Glutamatergic neuron (in vitro differentiated cells): ENCODE measurements at regions not wholly inside any gene's neighbourhood (a gene's known extent, or its start where the extent isn't known, plus 50 kb on each side); places are given as distances from the start of the nearest gene placed in this dataset.

Experiments used
- DNase-seq: peaks from one replicate; pipeline ENCODE4 v3.0.0; 2022
- H3K27ac Mint-ChIP-seq: one replicate; pipeline ENCODE4 v1.8.0; 2020; ENCODE audit warnings: mild to moderate bottlenecking, mixed read lengths, inconsistent platforms; ENCODE audit not compliant: unreplicated experiment
- H3K27me3 Mint-ChIP-seq: one replicate; pipeline ENCODE4 v1.8.0; 2020; ENCODE audit warnings: mild to moderate bottlenecking, moderate library complexity, mixed read lengths, inconsistent platforms; ENCODE audit not compliant: unreplicated experiment
- H3K36me3 Mint-ChIP-seq: one replicate; pipeline ENCODE4 v1.8.0; 2020; ENCODE audit warnings: mild to moderate bottlenecking, mixed read lengths, inconsistent platforms; ENCODE audit not compliant: unreplicated experiment
- H3K4me1 Mint-ChIP-seq: one replicate; pipeline ENCODE4 v1.8.0; 2020; ENCODE audit warnings: mild to moderate bottlenecking, low read depth, mixed read lengths, inconsistent platforms; ENCODE audit not compliant: unreplicated experiment
- H3K4me3 Mint-ChIP-seq: one replicate; pipeline ENCODE4 v1.8.0; 2020; ENCODE audit warnings: mild to moderate bottlenecking, mixed read lengths, inconsistent platforms; ENCODE audit not compliant: unreplicated experiment
- H3K9me3 Mint-ChIP-seq: one replicate; pipeline ENCODE4 v1.8.0; 2020; ENCODE audit warnings: mild to moderate bottlenecking, moderate library complexity, mixed read lengths, inconsistent platforms; ENCODE audit not compliant: unreplicated experiment
- CTCF ChIP-seq: fragments of 200-600 bp; sonication (generic); IDR thresholded peaks from one replicate; pipeline ENCODE4 v1.5.0; 2021; ENCODE audit not compliant: partially characterized antibody, unreplicated experiment

GRCh38 chr22:48885919-48886305 lies 941.8 kb downstream of the BRD1 start:
- Mint-ChIP-seq H3K36me3 (peaks cover 4% of the 10 kb centered on the region), H3K27me3 (peaks cover 2% of the 10 kb centered on the region), H3K27ac (no peak overlapping the region), H3K4me3 (no peak overlapping the region), H3K4me1 (no peaks in the 10 kb centered on the region), H3K9me3 (peaks cover 14% of the 10 kb centered on the region)
- TF ChIP-seq CTCF, result no peak
- DNase-seq, result no peak

GRCh38 chr22:48885271-48885918 lies 942.3 kb downstream of the BRD1 start:
- H3K36me3 Mint-ChIP-seq, result peaks cover 4% of the 10 kb centered on the region
- H3K4me1 Mint-ChIP-seq, result no peaks in the 10 kb centered on the region
- no peak overlapping the region for H3K27ac Mint-ChIP-seq
- DNase-seq, result no peak
- peaks cover 14% of the 10 kb centered on the region for H3K9me3 Mint-ChIP-seq
- H3K27me3 Mint-ChIP-seq, result peaks cover 2% of the 10 kb centered on the region
- TF ChIP-seq CTCF, result no peak
- no peak overlapping the region for H3K4me3 Mint-ChIP-seq

GRCh38 chr22:48884786-48885185 lies 942.9 kb downstream of the BRD1 start:
- Mint-ChIP-seq H3K4me1 (no peaks in the 10 kb centered on the region), H3K9me3 (peaks cover 11% of the 10 kb centered on the region), H3K4me3 (no peak overlapping the region), H3K27me3 (no peaks in the 10 kb centered on the region), H3K36me3 (peaks cover 3% of the 10 kb centered on the region), H3K27ac (no peak overlapping the region)
- TF ChIP-seq CTCF, result no peak
- no peak for DNase-seq

GRCh38 chr22:48884324-48884723 lies 943.3 kb downstream of the BRD1 start:
- DNase-seq, result no peak
- Mint-ChIP-seq H3K36me3 (no peaks in the 10 kb centered on the region), H3K4me1 (no peaks in the 10 kb centered on the region), H3K27ac (no peak overlapping the region), H3K9me3 (peaks cover 11% of the 10 kb centered on the region), H3K4me3 (no peak overlapping the region), H3K27me3 (no peaks in the 10 kb centered on the region)
- TF ChIP-seq CTCF, result no peak

GRCh38 chr22:48883211-48883960 lies 944.3 kb downstream of the BRD1 start:
- no peak for TF ChIP-seq CTCF
- H3K27ac Mint-ChIP-seq, result no peak overlapping the region
- peaks cover 9% of the 10 kb centered on the region for H3K9me3 Mint-ChIP-seq

More at GRCh38 chr22:48883211-48883960, 944.3 kb downstream of the BRD1 start:
- DNase-seq, result no peak
- Mint-ChIP-seq H3K27me3 (no peaks in the 10 kb centered on the region), H3K4me3 (no peak overlapping the region), H3K36me3 (no peaks in the 10 kb centered on the region), H3K4me1 (no peaks in the 10 kb centered on the region)
